ENCODE measurements at regions not wholly inside any gene's neighbourhood (a gene's known extent, or its start where the extent isn't known, plus 50 kb on each side); places are given as distances from the start of the nearest gene placed in this dataset.
"Not testable (repeated sequence)": the region's sequence is repeated elsewhere in the genome, so short reads cannot be mapped to it uniquely, and the experiment has no call there.

GRCh38 chr2:183849826-183850225 is 725.6 kb downstream of the NUP35 start:
- TF ChIP-seq CTCF, POLR2A (IDR thresholded peaks at IDR 0.05): not testable (repeated sequence)
